ENCODE measurements at regions not wholly inside any gene's neighbourhood (a gene's known extent, or its start where the extent isn't known, plus 50 kb on each side); places are given as distances from the start of the nearest gene placed in this dataset.

DNA sequence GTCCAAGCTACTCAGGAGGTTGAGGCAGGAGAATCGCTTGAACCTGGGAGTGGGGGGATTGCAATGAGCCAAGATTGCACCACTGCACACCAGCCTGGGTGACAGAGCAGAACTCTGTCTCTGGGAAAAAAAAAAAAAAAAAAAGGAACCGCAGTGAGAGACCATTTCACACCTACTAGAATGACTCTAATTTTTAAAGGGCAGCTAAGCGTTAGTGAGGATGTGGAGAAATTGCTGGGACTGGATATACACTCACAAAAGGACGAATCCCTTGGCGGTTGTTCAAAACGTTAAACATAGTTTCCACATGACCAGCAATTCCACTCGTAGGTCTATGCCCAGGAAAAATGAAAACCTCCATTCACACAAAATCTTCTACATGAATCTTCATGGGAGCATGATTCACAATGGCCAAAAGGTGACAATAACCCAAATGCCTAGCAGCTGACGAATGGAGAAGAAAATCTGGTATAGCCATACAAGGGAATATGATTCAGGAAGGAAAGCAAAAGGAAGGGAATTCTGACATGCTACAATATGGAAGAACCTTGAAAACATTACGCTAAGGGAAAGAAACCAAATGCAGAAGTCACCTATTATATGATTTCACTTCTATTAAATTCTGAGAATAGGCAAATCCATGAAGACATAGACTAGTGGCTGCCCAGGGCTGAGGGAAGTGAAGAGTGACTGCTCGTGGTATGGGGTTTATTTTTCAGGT is 127.0 kb downstream of the CHSY1 start:
- no TSS peak for BruUV-seq (replicated peaks)
- Histone ChIP-seq H3K27ac (ENCODE audit: low read length) (peak overlapping the region; percentile 65; the same call in 1 of the 2 replicates), H3K4me1 (ENCODE audit: control insufficient read depth, insufficient read depth, low read length) (peaks cover 34% of the 10 kb centered on the region), H3K27me3 (ENCODE audit: control insufficient read depth, insufficient read depth, low read length) (no peaks in the 10 kb centered on the region), H3K9me3 (ENCODE audit: control insufficient read depth, insufficient read depth, low read depth, low read length) (peaks cover 12% of the 10 kb centered on the region), H3K36me3 (ENCODE audit: control insufficient read depth, insufficient read depth, low read length) (no peaks in the 10 kb centered on the region), H3K4me3 (ENCODE audit: low read depth in 2 of 2, low read length in 2 of 2) (no peak overlapping the region)
- ATAC-seq (no peak), DNase-seq (ENCODE audit: low read depth, low spot score) (no peak)
- in situ Hi-C loops (cut with HindIII; ENCODE audit: low pct_unique_long_range_greater_than_20kb, low sequenced_read_pairs), result no loop called here
- TF ChIP-seq POLR2AphosphoS5 (IDR thresholded peaks at IDR 0.05; ENCODE audit: low read depth, low read length) (no peak), TCF7L2 (IDR thresholded peaks at IDR 0.05; ENCODE audit: low read depth, low read length) (no peak)
- TF ChIP-seq, protein P1, sequence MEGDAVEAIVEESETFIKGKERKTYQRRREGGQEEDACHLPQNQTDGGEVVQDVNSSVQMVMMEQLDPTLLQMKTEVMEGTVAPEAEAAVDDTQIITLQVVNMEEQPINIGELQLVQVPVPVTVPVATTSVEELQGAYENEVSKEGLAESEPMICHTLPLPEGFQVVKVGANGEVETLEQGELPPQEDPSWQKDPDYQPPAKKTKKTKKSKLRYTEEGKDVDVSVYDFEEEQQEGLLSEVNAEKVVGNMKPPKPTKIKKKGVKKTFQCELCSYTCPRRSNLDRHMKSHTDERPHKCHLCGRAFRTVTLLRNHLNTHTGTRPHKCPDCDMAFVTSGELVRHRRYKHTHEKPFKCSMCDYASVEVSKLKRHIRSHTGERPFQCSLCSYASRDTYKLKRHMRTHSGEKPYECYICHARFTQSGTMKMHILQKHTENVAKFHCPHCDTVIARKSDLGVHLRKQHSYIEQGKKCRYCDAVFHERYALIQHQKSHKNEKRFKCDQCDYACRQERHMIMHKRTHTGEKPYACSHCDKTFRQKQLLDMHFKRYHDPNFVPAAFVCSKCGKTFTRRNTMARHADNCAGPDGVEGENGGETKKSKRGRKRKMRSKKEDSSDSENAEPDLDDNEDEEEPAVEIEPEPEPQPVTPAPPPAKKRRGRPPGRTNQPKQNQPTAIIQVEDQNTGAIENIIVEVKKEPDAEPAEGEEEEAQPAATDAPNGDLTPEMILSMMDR (IDR thresholded peaks at IDR 0.05), result no peak
- ChIA-PET POLR2A (no interaction called here), CTCF (no interaction called here)
- intact Hi-C loops (cut with micrococcal nuclease; ENCODE audit: unreplicated experiment), result no loop called here

DNA sequence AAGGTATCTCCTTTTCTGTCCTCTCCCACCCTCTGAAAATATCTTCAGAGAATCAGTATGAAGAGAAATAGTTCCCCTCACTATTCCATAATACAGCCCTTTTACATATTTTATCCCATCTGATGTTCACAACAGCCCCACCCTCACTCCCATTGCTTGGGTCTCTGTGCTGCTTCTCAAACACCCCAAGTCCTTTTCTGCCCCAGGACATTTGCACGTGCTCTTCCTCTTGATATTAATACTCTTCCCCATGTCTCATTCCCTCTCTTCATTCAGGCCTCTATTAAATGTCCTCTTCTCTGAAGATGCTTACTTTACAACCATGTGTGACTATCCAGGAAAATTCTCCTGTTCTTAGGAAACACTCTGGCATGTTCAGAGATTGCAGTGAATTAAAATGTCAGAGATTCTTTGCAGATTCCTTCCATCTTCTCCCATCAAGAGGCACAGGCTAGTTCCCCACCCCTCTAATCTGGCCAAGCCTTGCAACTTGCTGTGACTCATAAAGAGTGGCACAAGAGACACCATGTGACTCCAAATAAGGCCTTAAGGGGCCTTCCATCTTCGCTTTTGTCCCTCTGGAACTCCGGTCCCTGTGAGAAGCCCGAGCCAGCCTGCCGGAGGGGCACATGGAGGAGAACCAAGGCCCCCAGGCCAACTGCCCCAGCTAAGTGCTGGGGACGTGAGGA is 128.5 kb downstream of the CHSY1 start:
- DNase-seq (ENCODE audit: low read depth, low spot score) (no peak), ATAC-seq (no peak)
- no TSS peak for BruUV-seq (replicated peaks)
- TF ChIP-seq, protein P1 (IDR thresholded peaks at IDR 0.05), result no peak
- TF ChIP-seq SIN3A (IDR thresholded peaks at IDR 0.05; ENCODE audit: borderline replicate concordance, insufficient read depth, low read depth, low read length) (no peak), POLR2AphosphoS5 (IDR thresholded peaks at IDR 0.05; ENCODE audit: low read depth, low read length) (no peak), TCF7L2 (IDR thresholded peaks at IDR 0.05; ENCODE audit: low read depth, low read length) (no peak)
- TF ChIP-seq, protein P2, sequence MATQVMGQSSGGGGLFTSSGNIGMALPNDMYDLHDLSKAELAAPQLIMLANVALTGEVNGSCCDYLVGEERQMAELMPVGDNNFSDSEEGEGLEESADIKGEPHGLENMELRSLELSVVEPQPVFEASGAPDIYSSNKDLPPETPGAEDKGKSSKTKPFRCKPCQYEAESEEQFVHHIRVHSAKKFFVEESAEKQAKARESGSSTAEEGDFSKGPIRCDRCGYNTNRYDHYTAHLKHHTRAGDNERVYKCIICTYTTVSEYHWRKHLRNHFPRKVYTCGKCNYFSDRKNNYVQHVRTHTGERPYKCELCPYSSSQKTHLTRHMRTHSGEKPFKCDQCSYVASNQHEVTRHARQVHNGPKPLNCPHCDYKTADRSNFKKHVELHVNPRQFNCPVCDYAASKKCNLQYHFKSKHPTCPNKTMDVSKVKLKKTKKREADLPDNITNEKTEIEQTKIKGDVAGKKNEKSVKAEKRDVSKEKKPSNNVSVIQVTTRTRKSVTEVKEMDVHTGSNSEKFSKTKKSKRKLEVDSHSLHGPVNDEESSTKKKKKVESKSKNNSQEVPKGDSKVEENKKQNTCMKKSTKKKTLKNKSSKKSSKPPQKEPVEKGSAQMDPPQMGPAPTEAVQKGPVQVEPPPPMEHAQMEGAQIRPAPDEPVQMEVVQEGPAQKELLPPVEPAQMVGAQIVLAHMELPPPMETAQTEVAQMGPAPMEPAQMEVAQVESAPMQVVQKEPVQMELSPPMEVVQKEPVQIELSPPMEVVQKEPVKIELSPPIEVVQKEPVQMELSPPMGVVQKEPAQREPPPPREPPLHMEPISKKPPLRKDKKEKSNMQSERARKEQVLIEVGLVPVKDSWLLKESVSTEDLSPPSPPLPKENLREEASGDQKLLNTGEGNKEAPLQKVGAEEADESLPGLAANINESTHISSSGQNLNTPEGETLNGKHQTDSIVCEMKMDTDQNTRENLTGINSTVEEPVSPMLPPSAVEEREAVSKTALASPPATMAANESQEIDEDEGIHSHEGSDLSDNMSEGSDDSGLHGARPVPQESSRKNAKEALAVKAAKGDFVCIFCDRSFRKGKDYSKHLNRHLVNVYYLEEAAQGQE (IDR thresholded peaks at IDR 0.05; ENCODE audit: insufficient read depth in 1 of 2, low read depth in 2 of 2, low read length in 1 of 2), result no peak
- Histone ChIP-seq H3K4me3 (ENCODE audit: low read depth in 2 of 2, low read length in 2 of 2) (no peak overlapping the region), H3K36me3 (ENCODE audit: control insufficient read depth, insufficient read depth, low read length) (no peaks in the 10 kb centered on the region), H3K9me3 (ENCODE audit: control insufficient read depth, insufficient read depth, low read depth, low read length) (peaks cover 7% of the 10 kb centered on the region), H3K4me1 (ENCODE audit: control insufficient read depth, insufficient read depth, low read length) (peaks cover 34% of the 10 kb centered on the region), H3K27ac (ENCODE audit: low read length) (peak overlapping the region; percentile 59; the same call in 1 of the 2 replicates), H3K27me3 (ENCODE audit: control insufficient read depth, insufficient read depth, low read length) (no peaks in the 10 kb centered on the region)
- in situ Hi-C loops (cut with HindIII; ENCODE audit: low pct_unique_long_range_greater_than_20kb, low sequenced_read_pairs) (no loop called here), intact Hi-C loops (cut with micrococcal nuclease; ENCODE audit: unreplicated experiment) (no loop called here)
- ChIA-PET CTCF (no interaction called here), POLR2A (no interaction called here)

Measured in Panc1 (cell line).